ENCODE measurements at regions not wholly inside any gene's neighbourhood (a gene's known extent, or its start where the extent isn't known, plus 50 kb on each side); places are given as distances from the start of the nearest gene placed in this dataset.

DNA sequence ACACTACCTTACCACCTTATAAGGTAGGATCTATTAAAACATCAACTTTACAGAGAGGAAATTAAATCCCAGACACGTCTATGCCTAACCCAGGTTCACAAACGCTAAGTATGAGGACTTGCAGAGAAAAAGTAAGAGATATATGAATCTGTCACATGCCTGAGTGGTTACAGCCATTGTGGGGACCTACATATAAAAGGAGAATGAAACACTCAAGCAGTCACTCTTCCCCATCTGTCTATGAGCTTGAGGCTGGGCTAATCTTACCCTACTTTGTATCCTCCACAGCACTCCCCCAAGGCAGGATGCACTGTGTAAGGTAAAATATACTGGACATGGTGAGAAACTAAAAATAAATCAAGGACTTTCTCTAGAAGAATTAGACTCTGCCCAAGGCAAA lies 339.9 kb downstream of the HNRNPD start:
- H3K36me3 Mint-ChIP-seq (ENCODE audit: insufficient read depth): no peaks in the 10 kb centered on the region
- H3K4me1 Mint-ChIP-seq (ENCODE audit: low read depth): no peaks in the 10 kb centered on the region
- no peak for DNase-seq (ENCODE audit: low spot score, unreplicated experiment)
- TF ChIP-seq, protein P1, sequence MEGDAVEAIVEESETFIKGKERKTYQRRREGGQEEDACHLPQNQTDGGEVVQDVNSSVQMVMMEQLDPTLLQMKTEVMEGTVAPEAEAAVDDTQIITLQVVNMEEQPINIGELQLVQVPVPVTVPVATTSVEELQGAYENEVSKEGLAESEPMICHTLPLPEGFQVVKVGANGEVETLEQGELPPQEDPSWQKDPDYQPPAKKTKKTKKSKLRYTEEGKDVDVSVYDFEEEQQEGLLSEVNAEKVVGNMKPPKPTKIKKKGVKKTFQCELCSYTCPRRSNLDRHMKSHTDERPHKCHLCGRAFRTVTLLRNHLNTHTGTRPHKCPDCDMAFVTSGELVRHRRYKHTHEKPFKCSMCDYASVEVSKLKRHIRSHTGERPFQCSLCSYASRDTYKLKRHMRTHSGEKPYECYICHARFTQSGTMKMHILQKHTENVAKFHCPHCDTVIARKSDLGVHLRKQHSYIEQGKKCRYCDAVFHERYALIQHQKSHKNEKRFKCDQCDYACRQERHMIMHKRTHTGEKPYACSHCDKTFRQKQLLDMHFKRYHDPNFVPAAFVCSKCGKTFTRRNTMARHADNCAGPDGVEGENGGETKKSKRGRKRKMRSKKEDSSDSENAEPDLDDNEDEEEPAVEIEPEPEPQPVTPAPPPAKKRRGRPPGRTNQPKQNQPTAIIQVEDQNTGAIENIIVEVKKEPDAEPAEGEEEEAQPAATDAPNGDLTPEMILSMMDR (IDR thresholded peaks at IDR 0.05; ENCODE audit: unreplicated experiment): no peak
- H3K9me3 Mint-ChIP-seq (ENCODE audit: low read depth): no peaks in the 10 kb centered on the region
- no peak overlapping the region for H3K4me3 Mint-ChIP-seq (ENCODE audit: low read depth)
- peaks cover under 1% of the 10 kb centered on the region for H3K27me3 Mint-ChIP-seq
- no peak overlapping the region for H3K27ac Mint-ChIP-seq

DNA sequence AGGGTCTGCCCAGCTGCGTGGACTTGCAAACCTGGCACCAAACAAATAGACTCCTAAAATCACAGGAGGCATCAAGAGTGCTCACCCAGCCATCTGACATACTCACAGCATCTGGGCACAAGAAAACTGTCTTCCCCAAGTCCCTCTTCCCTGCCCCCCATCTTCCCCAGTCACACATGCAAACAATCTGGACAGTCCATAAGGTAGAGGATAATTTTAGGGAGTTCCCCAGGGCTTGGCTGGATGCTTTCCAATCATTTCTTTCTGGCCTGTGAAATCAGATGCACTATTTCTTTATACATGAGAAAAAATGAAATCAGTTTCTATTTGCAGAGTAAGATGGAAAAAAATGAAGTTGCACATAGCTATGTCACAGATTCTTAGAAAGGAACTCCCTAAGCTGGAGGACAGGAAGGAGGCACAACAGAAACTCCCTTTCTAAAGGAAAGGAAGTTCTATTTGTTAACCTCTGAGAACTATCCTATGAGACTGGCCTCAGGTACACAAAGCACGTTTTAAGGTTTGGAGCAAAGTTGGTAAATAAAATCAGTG lies 342.3 kb downstream of the HNRNPD start:
- no peaks in the 10 kb centered on the region for H3K4me1 Mint-ChIP-seq (ENCODE audit: low read depth)
- no peak overlapping the region for H3K4me3 Mint-ChIP-seq (ENCODE audit: low read depth)
- no peaks in the 10 kb centered on the region for H3K9me3 Mint-ChIP-seq (ENCODE audit: low read depth)
- DNase-seq (ENCODE audit: low spot score, unreplicated experiment): no peak
- H3K27me3 Mint-ChIP-seq: no peaks in the 10 kb centered on the region
- H3K27ac Mint-ChIP-seq: no peak overlapping the region
- TF ChIP-seq, protein P1 (IDR thresholded peaks at IDR 0.05; ENCODE audit: unreplicated experiment): no peak
- no peaks in the 10 kb centered on the region for H3K36me3 Mint-ChIP-seq (ENCODE audit: insufficient read depth)

DNA sequence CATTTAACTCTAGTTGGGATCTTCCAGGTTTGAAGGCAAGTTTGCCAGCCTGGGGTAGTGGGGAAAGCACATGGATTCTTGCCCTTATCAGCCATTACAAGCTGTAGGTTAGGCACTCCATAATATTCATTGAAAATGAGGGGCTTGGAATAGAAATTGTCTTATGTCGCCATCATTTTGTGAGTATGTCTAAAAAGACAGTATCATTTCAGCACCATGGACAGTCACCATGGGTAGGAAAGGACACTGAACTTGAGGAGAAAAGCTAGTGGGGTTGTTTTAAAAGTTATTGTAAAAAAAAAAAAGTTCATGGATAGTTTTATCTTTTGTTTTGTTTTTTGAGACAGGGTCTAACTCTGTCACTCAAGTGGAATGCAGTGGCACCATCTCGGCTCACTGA lies 356.1 kb downstream of the HNRNPD start:
- Mint-ChIP-seq H3K4me1 (ENCODE audit: low read depth) (no peaks in the 10 kb centered on the region), H3K27ac (no peak overlapping the region), H3K4me3 (ENCODE audit: low read depth) (no peak overlapping the region), H3K9me3 (ENCODE audit: low read depth) (peaks cover 8% of the 10 kb centered on the region), H3K36me3 (ENCODE audit: insufficient read depth) (no peaks in the 10 kb centered on the region), H3K27me3 (no peaks in the 10 kb centered on the region)
- TF ChIP-seq, protein P1 (IDR thresholded peaks at IDR 0.05; ENCODE audit: unreplicated experiment): no peak
- no peak for DNase-seq (ENCODE audit: low spot score, unreplicated experiment)

DNA sequence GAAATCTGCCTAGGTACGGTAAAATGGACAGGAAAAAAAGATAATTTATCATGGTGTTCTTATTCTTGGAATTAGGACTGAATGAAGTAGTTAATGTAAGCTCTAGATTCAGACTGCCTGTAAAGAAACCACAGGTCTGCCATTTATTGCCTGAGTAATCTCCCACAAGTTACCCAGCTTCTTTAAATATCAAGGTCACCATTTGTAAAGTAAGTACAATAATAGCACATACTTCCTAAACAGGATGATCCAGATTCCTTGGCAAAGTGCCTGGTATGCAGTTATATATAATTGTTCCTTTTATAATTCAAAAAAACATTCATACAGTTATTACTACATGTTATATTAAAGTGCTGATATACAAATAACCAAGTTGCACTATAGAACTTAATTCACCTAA lies 368.6 kb downstream of the HNRNPD start:
- H3K27ac Mint-ChIP-seq: no peak overlapping the region
- no peaks in the 10 kb centered on the region for H3K36me3 Mint-ChIP-seq (ENCODE audit: insufficient read depth)
- H3K9me3 Mint-ChIP-seq (ENCODE audit: low read depth): peaks cover 6% of the 10 kb centered on the region
- H3K4me3 Mint-ChIP-seq (ENCODE audit: low read depth): no peak overlapping the region
- H3K4me1 Mint-ChIP-seq (ENCODE audit: low read depth): no peaks in the 10 kb centered on the region
- TF ChIP-seq, protein P1 (IDR thresholded peaks at IDR 0.05; ENCODE audit: unreplicated experiment): no peak
- DNase-seq (ENCODE audit: low spot score, unreplicated experiment): no peak
- H3K27me3 Mint-ChIP-seq: no peaks in the 10 kb centered on the region

DNA sequence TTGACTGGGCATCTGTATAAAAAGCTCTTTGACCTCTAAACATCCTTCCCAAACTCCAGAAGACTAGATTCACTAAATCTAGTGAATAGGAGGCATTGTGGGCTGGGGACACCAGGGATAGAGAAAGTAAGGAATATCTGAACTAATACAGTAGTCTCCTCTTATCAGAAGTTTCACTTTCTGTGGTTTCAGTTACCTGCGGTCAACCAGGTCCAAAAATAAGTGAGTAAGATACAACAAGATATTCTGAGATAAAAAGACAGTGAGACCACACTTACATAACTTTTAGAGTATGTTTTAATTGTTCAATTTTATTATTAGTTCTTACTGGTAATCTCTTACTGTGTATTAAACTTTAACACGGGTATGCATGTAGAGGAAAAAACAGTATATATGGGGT lies 376.5 kb downstream of the HNRNPD start:
- no peak overlapping the region for H3K4me3 Mint-ChIP-seq (ENCODE audit: low read depth)
- no peaks in the 10 kb centered on the region for H3K27me3 Mint-ChIP-seq
- DNase-seq (ENCODE audit: low spot score, unreplicated experiment): no peak
- TF ChIP-seq, protein P1 (IDR thresholded peaks at IDR 0.05; ENCODE audit: unreplicated experiment): no peak
- peaks cover 2% of the 10 kb centered on the region for H3K4me1 Mint-ChIP-seq (ENCODE audit: low read depth)
- H3K27ac Mint-ChIP-seq: no peak overlapping the region
- H3K36me3 Mint-ChIP-seq (ENCODE audit: insufficient read depth): no peaks in the 10 kb centered on the region
- peaks cover 6% of the 10 kb centered on the region for H3K9me3 Mint-ChIP-seq (ENCODE audit: low read depth)
